GM21515 (cell line): ENCODE measurements at regions not wholly inside any gene's neighbourhood (a gene's known extent, or its start where the extent isn't known, plus 50 kb on each side); places are given as distances from the start of the nearest gene placed in this dataset.

Experiments used
- ATAC-seq: cut with Tn5 transposase; IDR thresholded peaks from one replicate; pipeline ENCODE4 v1.9.1; 2021; ENCODE audit not compliant: unreplicated experiment

- ATAC-seq = no peak
Observed at GRCh38 chr1:62978741-62979140, 194.8 kb downstream of the ATG4C start.

GRCh38 chr1:62981434-62981833 lies 197.5 kb downstream of the ATG4C start:
- ATAC-seq = no peak

- ATAC-seq = no peak
Observed at GRCh38 chr1:62988867-62989266, 204.9 kb downstream of the ATG4C start.

GRCh38 chr1:62989497-62989896 lies 205.6 kb downstream of the ATG4C start:
- no peak for ATAC-seq

GRCh38 chr1:62991152-62991551 lies 207.2 kb downstream of the ATG4C start:
- ATAC-seq = no peak

- no peak for ATAC-seq
Observed at GRCh38 chr1:62993844-62994243, 209.9 kb downstream of the ATG4C start.

- ATAC-seq = no peak
Observed at GRCh38 chr1:62995173-62995572, 211.2 kb downstream of the ATG4C start.

- ATAC-seq = no peak
Observed at GRCh38 chr1:62997884-62998283, 214.0 kb downstream of the ATG4C start.

GRCh38 chr1:62998845-62999649 lies 215.1 kb downstream of the ATG4C start:
- ATAC-seq = no peak

GRCh38 chr1:63000508-63000907 lies 216.6 kb downstream of the ATG4C start:
- no peak for ATAC-seq

GRCh38 chr1:63004868-63005267 lies 220.9 kb downstream of the ATG4C start:
- ATAC-seq = no peak

GRCh38 chr1:63005812-63006211 lies 221.9 kb downstream of the ATG4C start:
- no peak for ATAC-seq

- ATAC-seq = no peak
Observed at GRCh38 chr1:63009421-63009820, 225.5 kb downstream of the ATG4C start.

GRCh38 chr1:63010913-63011660 lies 227.2 kb downstream of the ATG4C start:
- ATAC-seq = no peak

GRCh38 chr1:63012339-63012738 lies 228.4 kb downstream of the ATG4C start:
- no peak for ATAC-seq

- no peak for ATAC-seq
Observed at GRCh38 chr1:63014267-63014666, 230.3 kb downstream of the ATG4C start.

- no peak for ATAC-seq
Observed at GRCh38 chr1:63022319-63022718, 238.4 kb downstream of the ATG4C start.

- no peak for ATAC-seq
Observed at GRCh38 chr1:63023171-63023570, 239.2 kb downstream of the ATG4C start.

- no peak for ATAC-seq
Observed at GRCh38 chr1:63023637-63024036, 239.7 kb downstream of the ATG4C start.

GRCh38 chr1:63024132-63024531 lies 240.2 kb downstream of the ATG4C start:
- no peak for ATAC-seq

- ATAC-seq = no peak
Observed at GRCh38 chr1:63027176-63027575, 243.2 kb downstream of the ATG4C start.

GRCh38 chr1:63032171-63032570 lies 248.2 kb downstream of the ATG4C start:
- no peak for ATAC-seq
